ENCODE measurements at regions not wholly inside any gene's neighbourhood (a gene's known extent, or its start where the extent isn't known, plus 50 kb on each side); places are given as distances from the start of the nearest gene placed in this dataset.

- TF ChIP-seq CTCF (conservative IDR thresholded peaks at IDR 0.05; ENCODE audit: low read length): no peak
- TF ChIP-seq EZH2phosphoT487 (IDR thresholded peaks at IDR 0.05; ENCODE audit: borderline replicate concordance): no peak
Measured at GRCh38 chr13:107551521-107551920, 663.8 kb downstream of the LIG4 start.
